GM10248 (cell line): ENCODE measurements at regions not wholly inside any gene's neighbourhood (a gene's known extent, or its start where the extent isn't known, plus 50 kb on each side); places are given as distances from the start of the nearest gene placed in this dataset.
"Not testable (repeated sequence)": the region's sequence is repeated elsewhere in the genome, so short reads cannot be mapped to it uniquely, and the experiment has no call there.

Experiments
- CTCF ChIA-PET: fragments of 300-600 bp; sonication (Branson Sonifier 250); formaldehyde crosslinking; extraction: SDS; loops from one replicate; lab custom pipeline; 2021; ENCODE audit warnings: antibody characterized with exemption; lab: Yijun Ruan, JAX
- POLR2A ChIA-PET: fragments of 350-650 bp; sonication (Branson Sonifier 250); formaldehyde crosslinking; extraction: SDS; loops from one replicate; lab custom pipeline; 2020; ENCODE audit warnings: antibody characterized with exemption; lab: Yijun Ruan, JAX
- DNase-seq: peaks from one replicate; pipeline ENCODE4 v3.0.0; 2012; ENCODE audit errors: extremely low spot score
- CTCF ChIP-seq: IDR thresholded peaks from 2 replicates; pipeline ENCODE4 v1.5.1; 2012; ENCODE audit warnings: mild to moderate bottlenecking, low read depth; ENCODE audit errors: extremely low read depth, missing control alignments, control extremely low read depth

GRCh38 chr3:178100908-178101307 lies 435.3 kb upstream of the KCNMB2 start:
- CTCF ChIA-PET: interaction anchor here (2.1 kb wide), 1 partner anchor 9 kb away, joined by 5 read pairs; no protein-coding TSS in a partner anchor
- DNase-seq: no peak

GRCh38 chr3:178103140-178103539 lies 433.1 kb upstream of the KCNMB2 start:
- ChIA-PET CTCF (interaction anchor here (1.4 kb wide), 1 partner anchor 14 kb away, joined by 4 read pairs; no protein-coding TSS in a partner anchor), POLR2A (no interaction called here)
- no peak for TF ChIP-seq CTCF
- DNase-seq: no peak

More at GRCh38 chr3:178100908-178101307, 435.3 kb upstream of the KCNMB2 start:
- POLR2A ChIA-PET: no interaction called here
- TF ChIP-seq CTCF: no peak

GRCh38 chr3:178107804-178108203 lies 428.4 kb upstream of the KCNMB2 start:
- TF ChIP-seq CTCF: no peak
- DNase-seq: no peak
- CTCF ChIA-PET: no interaction called here
- POLR2A ChIA-PET: no interaction called here

- CTCF ChIA-PET: no interaction called here
- TF ChIP-seq CTCF: no peak
- POLR2A ChIA-PET: no interaction called here
- no peak for DNase-seq
Measured at GRCh38 chr3:178109691-178110090, 426.5 kb upstream of the KCNMB2 start.

- TF ChIP-seq CTCF: no peak
- no peak for DNase-seq
- ChIA-PET POLR2A (no interaction called here), CTCF (no interaction called here)
Measured at GRCh38 chr3:178112134-178112533, 424.1 kb upstream of the KCNMB2 start.

GRCh38 chr3:178112552-178112951 lies 423.7 kb upstream of the KCNMB2 start:
- POLR2A ChIA-PET, DNase-seq, CTCF ChIA-PET: not testable (repeated sequence)

- POLR2A ChIA-PET: no interaction called here
- no peak for TF ChIP-seq CTCF
- CTCF ChIA-PET: no interaction called here
- DNase-seq: no peak
Measured at GRCh38 chr3:178117641-178118040, 418.6 kb upstream of the KCNMB2 start.

- CTCF ChIA-PET, DNase-seq, POLR2A ChIA-PET: not testable (repeated sequence)
Measured at GRCh38 chr3:178119608-178120295, 416.5 kb upstream of the KCNMB2 start.
